ENCODE measurements at regions not wholly inside any gene's neighbourhood (a gene's known extent, or its start where the extent isn't known, plus 50 kb on each side); places are given as distances from the start of the nearest gene placed in this dataset.

DNA sequence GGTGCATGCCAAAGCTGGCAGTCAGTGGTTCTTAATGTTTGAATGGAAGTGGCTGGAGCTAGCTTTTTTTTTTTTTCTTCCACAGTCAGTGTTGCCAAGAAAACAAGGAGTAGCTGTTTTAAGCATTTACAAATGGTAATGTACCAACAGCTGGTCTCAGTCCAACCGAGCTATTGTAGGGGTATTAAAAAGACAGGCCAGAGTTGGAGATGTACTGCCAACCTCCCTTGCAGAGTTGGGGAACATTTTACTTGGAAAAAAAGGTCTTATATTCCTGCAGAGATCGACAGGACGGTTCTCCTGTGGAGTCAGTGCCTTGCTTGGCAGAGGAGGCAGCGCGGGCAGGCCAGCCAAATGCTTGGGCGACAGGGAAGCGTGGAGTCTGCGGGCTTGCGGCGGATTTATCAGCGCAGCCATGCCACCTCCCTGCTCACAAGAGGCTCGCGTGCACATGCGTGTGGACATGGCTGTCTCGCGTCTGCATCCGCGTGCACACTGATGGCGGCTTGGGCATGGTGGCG is 338.1 kb downstream of the RPS6KC1 start:
- peaks cover 6% of the 10 kb centered on the region for H3K27me3 Mint-ChIP-seq (ENCODE audit: unreplicated experiment)
- H3K36me3 Mint-ChIP-seq (ENCODE audit: unreplicated experiment) = no peaks in the 10 kb centered on the region
- TF ChIP-seq, protein P1, sequence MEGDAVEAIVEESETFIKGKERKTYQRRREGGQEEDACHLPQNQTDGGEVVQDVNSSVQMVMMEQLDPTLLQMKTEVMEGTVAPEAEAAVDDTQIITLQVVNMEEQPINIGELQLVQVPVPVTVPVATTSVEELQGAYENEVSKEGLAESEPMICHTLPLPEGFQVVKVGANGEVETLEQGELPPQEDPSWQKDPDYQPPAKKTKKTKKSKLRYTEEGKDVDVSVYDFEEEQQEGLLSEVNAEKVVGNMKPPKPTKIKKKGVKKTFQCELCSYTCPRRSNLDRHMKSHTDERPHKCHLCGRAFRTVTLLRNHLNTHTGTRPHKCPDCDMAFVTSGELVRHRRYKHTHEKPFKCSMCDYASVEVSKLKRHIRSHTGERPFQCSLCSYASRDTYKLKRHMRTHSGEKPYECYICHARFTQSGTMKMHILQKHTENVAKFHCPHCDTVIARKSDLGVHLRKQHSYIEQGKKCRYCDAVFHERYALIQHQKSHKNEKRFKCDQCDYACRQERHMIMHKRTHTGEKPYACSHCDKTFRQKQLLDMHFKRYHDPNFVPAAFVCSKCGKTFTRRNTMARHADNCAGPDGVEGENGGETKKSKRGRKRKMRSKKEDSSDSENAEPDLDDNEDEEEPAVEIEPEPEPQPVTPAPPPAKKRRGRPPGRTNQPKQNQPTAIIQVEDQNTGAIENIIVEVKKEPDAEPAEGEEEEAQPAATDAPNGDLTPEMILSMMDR (IDR thresholded peaks at IDR 0.05) = no peak
- no peaks in the 10 kb centered on the region for H3K4me1 Mint-ChIP-seq (ENCODE audit: unreplicated experiment)
- no peaks in the 10 kb centered on the region for H3K9me3 Mint-ChIP-seq (ENCODE audit: unreplicated experiment)
- H3K4me3 Mint-ChIP-seq (ENCODE audit: unreplicated experiment) = no peak overlapping the region
- no peak for DNase-seq (ENCODE audit: extremely low spot score, unreplicated experiment)
- no peak overlapping the region for H3K27ac Mint-ChIP-seq (ENCODE audit: unreplicated experiment)

DNA sequence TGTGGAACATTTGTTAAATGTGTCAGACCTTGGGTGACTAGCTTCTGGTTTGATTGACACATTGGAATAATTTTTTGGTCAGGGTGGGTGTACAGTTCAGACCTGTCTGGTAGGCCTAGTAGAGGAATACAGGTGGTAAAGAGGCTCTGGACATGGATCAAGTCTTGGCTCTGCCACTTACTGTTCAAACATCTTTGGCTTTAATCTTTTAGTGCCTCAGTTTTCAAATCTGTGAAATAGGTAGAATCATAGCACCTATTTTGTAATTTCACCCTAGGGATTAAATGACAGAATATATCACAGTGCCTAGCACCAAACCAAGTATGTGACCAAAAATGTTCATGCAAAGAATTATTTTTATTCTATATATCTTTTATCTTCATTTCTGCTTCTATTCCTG is 340.4 kb downstream of the RPS6KC1 start:
- H3K9me3 Mint-ChIP-seq (ENCODE audit: unreplicated experiment) = no peaks in the 10 kb centered on the region
- H3K4me1 Mint-ChIP-seq (ENCODE audit: unreplicated experiment) = no peaks in the 10 kb centered on the region
- no peaks in the 10 kb centered on the region for H3K36me3 Mint-ChIP-seq (ENCODE audit: unreplicated experiment)
- H3K4me3 Mint-ChIP-seq (ENCODE audit: unreplicated experiment) = no peak overlapping the region
- DNase-seq (ENCODE audit: extremely low spot score, unreplicated experiment) = no peak
- TF ChIP-seq, protein P1 (IDR thresholded peaks at IDR 0.05) = no peak
- H3K27ac Mint-ChIP-seq (ENCODE audit: unreplicated experiment) = no peak overlapping the region
- H3K27me3 Mint-ChIP-seq (ENCODE audit: unreplicated experiment) = peaks cover 6% of the 10 kb centered on the region

DNA sequence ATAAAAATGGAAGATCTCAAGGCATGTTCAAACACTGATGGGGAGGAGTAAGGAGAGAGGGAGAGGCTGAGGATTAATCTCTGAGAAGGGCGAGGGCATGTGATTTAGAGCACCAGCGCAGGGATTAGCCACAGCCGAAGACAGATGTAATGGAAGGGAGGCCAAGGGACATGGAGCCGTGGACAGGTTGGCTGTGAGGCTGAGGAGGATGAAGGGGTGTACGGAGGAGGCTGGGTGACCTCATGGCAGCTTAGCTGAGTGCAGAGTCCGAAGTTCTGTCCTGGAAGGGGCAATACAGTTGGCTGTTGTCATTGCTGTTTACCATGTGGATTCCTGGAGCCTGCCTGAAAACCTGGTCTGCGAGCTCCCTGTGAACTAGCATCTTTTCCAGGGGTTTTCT is 342.8 kb downstream of the RPS6KC1 start:
- Mint-ChIP-seq H3K27me3 (ENCODE audit: unreplicated experiment) (peaks cover 6% of the 10 kb centered on the region), H3K4me1 (ENCODE audit: unreplicated experiment) (no peaks in the 10 kb centered on the region), H3K9me3 (ENCODE audit: unreplicated experiment) (peaks cover 3% of the 10 kb centered on the region), H3K36me3 (ENCODE audit: unreplicated experiment) (no peaks in the 10 kb centered on the region), H3K27ac (ENCODE audit: unreplicated experiment) (no peak overlapping the region), H3K4me3 (ENCODE audit: unreplicated experiment) (no peak overlapping the region)
- TF ChIP-seq, protein P1 (IDR thresholded peaks at IDR 0.05) = no peak
- DNase-seq (ENCODE audit: extremely low spot score, unreplicated experiment) = no peak

DNA sequence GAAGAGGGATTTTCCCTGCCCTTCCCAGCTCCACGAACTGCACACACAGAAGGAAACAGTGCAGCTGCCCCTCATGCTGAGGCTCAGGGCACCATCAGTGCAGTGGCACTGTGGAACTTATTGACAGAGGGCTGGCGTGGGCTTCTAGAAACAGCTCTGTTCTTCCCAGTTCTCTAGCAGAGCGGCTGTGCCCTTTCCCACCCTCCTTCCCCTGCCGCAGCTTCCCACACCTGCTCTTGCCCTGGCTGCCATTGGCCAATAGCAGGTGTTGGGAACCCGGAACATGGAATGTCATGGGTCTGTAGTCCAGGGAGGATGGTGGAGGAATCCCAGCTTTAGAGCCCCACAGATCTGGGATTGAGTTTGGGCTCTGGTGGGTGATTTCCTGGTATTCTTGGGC is 343.8 kb downstream of the RPS6KC1 start:
- no peak for DNase-seq (ENCODE audit: extremely low spot score, unreplicated experiment)
- no peak overlapping the region for H3K4me3 Mint-ChIP-seq (ENCODE audit: unreplicated experiment)
- peaks cover 4% of the 10 kb centered on the region for H3K9me3 Mint-ChIP-seq (ENCODE audit: unreplicated experiment)
- H3K27ac Mint-ChIP-seq (ENCODE audit: unreplicated experiment) = no peak overlapping the region
- no peaks in the 10 kb centered on the region for H3K36me3 Mint-ChIP-seq (ENCODE audit: unreplicated experiment)
- peaks cover 6% of the 10 kb centered on the region for H3K27me3 Mint-ChIP-seq (ENCODE audit: unreplicated experiment)
- H3K4me1 Mint-ChIP-seq (ENCODE audit: unreplicated experiment) = no peaks in the 10 kb centered on the region
- TF ChIP-seq, protein P1 (IDR thresholded peaks at IDR 0.05) = no peak

DNA sequence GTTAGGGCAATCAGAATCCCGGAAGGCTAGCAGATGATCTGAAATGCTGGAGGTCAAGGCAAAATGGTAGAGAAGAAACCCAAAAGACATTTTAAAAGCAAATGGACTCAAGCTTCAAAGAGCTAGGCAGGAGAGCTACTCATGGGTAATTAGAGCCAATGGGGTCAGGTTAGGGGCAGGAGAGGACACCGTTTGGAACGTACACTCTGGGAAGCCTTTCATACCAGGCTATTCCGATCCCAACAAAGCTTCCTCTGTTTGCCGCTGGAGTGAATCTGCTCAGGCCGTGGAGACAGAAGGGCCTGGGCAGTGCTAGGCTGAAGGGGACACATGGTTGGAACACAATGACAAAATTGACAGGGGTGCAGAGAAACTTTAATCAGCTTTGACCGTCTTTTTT is 346.6 kb downstream of the RPS6KC1 start:
- H3K27ac Mint-ChIP-seq (ENCODE audit: unreplicated experiment) = no peak overlapping the region
- no peak overlapping the region for H3K4me3 Mint-ChIP-seq (ENCODE audit: unreplicated experiment)
- peaks cover 4% of the 10 kb centered on the region for H3K9me3 Mint-ChIP-seq (ENCODE audit: unreplicated experiment)
- H3K27me3 Mint-ChIP-seq (ENCODE audit: unreplicated experiment) = peaks cover 6% of the 10 kb centered on the region
- TF ChIP-seq, protein P1 (IDR thresholded peaks at IDR 0.05) = no peak
- DNase-seq (ENCODE audit: extremely low spot score, unreplicated experiment) = no peak
- H3K36me3 Mint-ChIP-seq (ENCODE audit: unreplicated experiment) = no peaks in the 10 kb centered on the region
- H3K4me1 Mint-ChIP-seq (ENCODE audit: unreplicated experiment) = no peaks in the 10 kb centered on the region

Measured in osteocyte (in vitro differentiated cells).